A549 (cell line): ENCODE measurements at regions not wholly inside any gene's neighbourhood (a gene's known extent, or its start where the extent isn't known, plus 50 kb on each side); places are given as distances from the start of the nearest gene placed in this dataset.

ENCODE experiments used
- ATAC-seq, 2 experiments: fragments of 200-7000 bp in 1 of 2; fragments of >200 bp in 1 of 2; cut with Nextera tagmentation in 1 of 2; cut with Tn5 transposase in 1 of 2; 3 replicates each; pipeline versions ENCODE4 v1.8.0 to v1.9.1; 2018 to 2020; ENCODE audit warnings: mild to moderate bottlenecking in 1 of 2, moderate library complexity in 1 of 2
- CTCF ChIA-PET: fragments of 300-600 bp; sonication (Branson Sonifier 250); formaldehyde crosslinking; extraction: SDS; loops from one replicate; lab custom pipeline; 2021; ENCODE audit warnings: antibody characterized with exemption, inconsistent platforms; lab: Yijun Ruan, JAX
- POLR2A ChIA-PET: fragments of 350-600 bp; formaldehyde crosslinking; extraction: SDS; loops from one replicate; lab custom pipeline; 2021; ENCODE audit warnings: antibody characterized with exemption, inconsistent platforms; lab: Yijun Ruan, JAX
- DNase-seq, 2 experiments: peaks; one replicate each; pipeline versions ENCODE4 v3.0.0 to v3.0.0-alpha.2; 2011 to 2016; ENCODE audit warnings: low read depth in 1 of 2, low spot score in 1 of 2
- FAIRE-seq: peaks from 2 replicates; lab custom pipeline; 2011; peaks lifted over from hg19 to GRCh38; lab: Jason Lieb, UNC
- H3K27ac ChIP-seq, 2 experiments: fragments of >200 bp; sonication (Bioruptor Twin); formaldehyde crosslinking; 3 replicates each; pipeline ENCODE4 v1.5.1; 2016 to 2017
- H3K4me1 ChIP-seq: fragments of >200 bp; sonication (Bioruptor Twin); formaldehyde crosslinking; 3 replicates; pipeline ENCODE4 v1.6.1; 2016
- H3K4me2 ChIP-seq: fragments of >200 bp; sonication (Bioruptor Twin); formaldehyde crosslinking; 3 replicates; pipeline ENCODE4 v1.6.1; 2016
- H3K4me3 ChIP-seq: fragments of >200 bp; sonication (Bioruptor Twin); formaldehyde crosslinking; 3 replicates; pipeline ENCODE4 v1.5.1; 2016
- H3K9me3 ChIP-seq: fragments of >200 bp; sonication (Bioruptor Twin); formaldehyde crosslinking; 3 replicates; pipeline ENCODE4 v1.6.1; 2016
- ATOH8 ChIP-seq: fragments of 250-450 bp; sonication (Bioruptor Pico); IDR thresholded peaks from 2 replicates; pipeline ENCODE4 v1.5.0; 2020; ENCODE audit warnings: low read depth, mild to moderate bottlenecking, moderate library complexity
- BHLHE40 ChIP-seq: IDR thresholded peaks from 2 replicates; pipeline ENCODE4 v1.6.1; 2012; ENCODE audit warnings: low read depth, low read length, inconsistent platforms
- CBX2 ChIP-seq: fragments of 200-600 bp; sonication (generic); IDR thresholded peaks from 2 replicates; pipeline ENCODE4 v1.6.1; 2016; ENCODE audit warnings: low read depth, mild to moderate bottlenecking, borderline replicate concordance
- CHD2 ChIP-seq: fragments of 150-350 bp; IDR thresholded peaks from 2 replicates; pipeline ENCODE4 v1.6.1; 2014; ENCODE audit warnings: low read length; ENCODE audit not compliant: partially characterized antibody
- EHF ChIP-seq: fragments of 250-450 bp; sonication (Bioruptor Pico); IDR thresholded peaks from 2 replicates; pipeline ENCODE4 v1.5.0; 2020; ENCODE audit warnings: mild to moderate bottlenecking
- EP300 ChIP-seq, 2 experiments: fragments of >200 bp; sonication (Bioruptor Twin); formaldehyde crosslinking; IDR thresholded peaks; 2 replicates in 1 of 2; 3 replicates in 1 of 2; pipeline ENCODE4 v1.6.1; 2016 to 2017
- FOSB ChIP-seq: fragments of 250-450 bp; sonication (Bioruptor Pico); IDR thresholded peaks from 2 replicates; pipeline ENCODE4 v1.5.0; 2020; ENCODE audit warnings: mild to moderate bottlenecking, moderate library complexity
- FOXS1 ChIP-seq: fragments of 250-450 bp; sonication (Bioruptor Pico); IDR thresholded peaks from 2 replicates; pipeline ENCODE4 v1.5.0; 2020; ENCODE audit warnings: mild to moderate bottlenecking, moderate library complexity
- GATA3 ChIP-seq: IDR thresholded peaks from 2 replicates; pipeline ENCODE4 v1.6.1; 2012; ENCODE audit warnings: borderline replicate concordance
- HDAC2 ChIP-seq: fragments of 200-600 bp; sonication (generic); IDR thresholded peaks from 2 replicates; pipeline ENCODE4 v1.6.1; 2016
- HEYL ChIP-seq: fragments of 250-450 bp; sonication (Bioruptor Pico); IDR thresholded peaks from 2 replicates; pipeline ENCODE4 v1.8.0; 2021; ENCODE audit warnings: mild to moderate bottlenecking, moderate library complexity
- HMGXB4 ChIP-seq: fragments of 250-450 bp; sonication (Bioruptor Pico); IDR thresholded peaks from 2 replicates; pipeline ENCODE4 v1.5.0; 2021; ENCODE audit warnings: mild to moderate bottlenecking, moderate library complexity, borderline replicate concordance
- JUN ChIP-seq, 2 experiments: fragments of >200 bp; sonication (Bioruptor Twin); formaldehyde crosslinking; IDR thresholded peaks; 2 replicates in 1 of 2; 3 replicates in 1 of 2; pipeline ENCODE4 v1.6.1; 2016 to 2017
- JUNB ChIP-seq: fragments of >200 bp; sonication (Bioruptor Twin); formaldehyde crosslinking; IDR thresholded peaks from 2 replicates; pipeline ENCODE4 v1.6.1; 2016
- NFE2L2 ChIP-seq: fragments of 150-350 bp; conservative IDR thresholded peaks from 2 replicates; pipeline ENCODE4 v1.6.1; 2014; ENCODE audit warnings: low read length
- NR3C1 ChIP-seq: fragments of >200 bp; sonication (Bioruptor Twin); formaldehyde crosslinking; IDR thresholded peaks from 3 replicates; pipeline ENCODE4 v1.6.1; 2017
- POLR2A ChIP-seq: IDR thresholded peaks from 2 replicates; pipeline ENCODE4 v1.6.1; 2012; ENCODE audit warnings: mild to moderate bottlenecking, low read length
- POLR2AphosphoS2 ChIP-seq: conservative IDR thresholded peaks from 2 replicates; pipeline ENCODE4 v1.6.1; 2012; ENCODE audit warnings: low read length, improper control_type of control experiment, inconsistent platforms
- TP53 ChIP-seq: fragments of 250-450 bp; sonication (Bioruptor Pico); IDR thresholded peaks from 2 replicates; pipeline ENCODE4 v1.5.0; 2021; ENCODE audit warnings: mild to moderate bottlenecking, moderate library complexity
- ZC3H11A ChIP-seq: fragments of 450-650 bp; IDR thresholded peaks from 2 replicates; pipeline ENCODE4 v1.6.1; 2014; ENCODE audit warnings: antibody characterized with exemption, mild to moderate bottlenecking
- ZSCAN20 ChIP-seq: fragments of 250-450 bp; sonication (Bioruptor Pico); IDR thresholded peaks from 2 replicates; pipeline ENCODE4 v1.8.0; 2022; ENCODE audit warnings: mild to moderate bottlenecking, moderate library complexity
- WGBS: methylation state at CpG from one replicate; pipeline ENCODE4 v1.1.6; 2017; ENCODE audit errors: missing lambda C conversion rate; 5-methylcytosine and 5-hydroxymethylcytosine counted together
- TF ChIP-seq, protein P1 (sequence below): fragments of 450-650 bp; IDR thresholded peaks from 2 replicates; pipeline ENCODE4 v1.6.1; 2014; ENCODE audit warnings: antibody characterized with exemption
- TF ChIP-seq, protein P2 (sequence below): fragments of 150-350 bp; IDR thresholded peaks from 2 replicates; pipeline ENCODE4 v1.6.1; 2014; ENCODE audit warnings: low read depth, mild to moderate bottlenecking, low read length
- TF ChIP-seq, protein P3 (sequence below): fragments of 200-600 bp; sonication (generic); IDR thresholded peaks from 2 replicates; pipeline ENCODE4 v1.6.1; 2016; ENCODE audit warnings: antibody characterized with exemption, mild to moderate bottlenecking, moderate library complexity

DNA sequence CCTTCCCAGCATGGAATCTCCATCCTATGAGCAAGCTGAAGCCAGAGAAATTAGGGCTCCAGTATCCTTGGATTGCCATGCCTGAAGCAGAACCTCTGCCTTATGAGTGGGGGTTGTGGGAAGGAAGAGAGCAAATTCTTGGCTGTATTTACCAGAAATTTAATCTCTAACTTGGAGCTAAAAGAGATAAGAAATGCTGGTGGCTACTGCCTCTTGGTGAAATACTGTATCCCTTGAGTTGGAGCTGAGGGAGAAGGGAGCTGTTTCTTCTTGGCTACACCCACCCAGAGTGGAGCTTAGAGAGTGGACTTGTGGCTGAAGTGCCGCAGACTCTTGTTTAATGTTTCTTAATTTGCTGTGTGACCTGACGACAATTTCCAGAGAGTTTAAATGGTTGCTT, 447.3 kb downstream of the ARHGEF28 start:
- H3K9me3 ChIP-seq, result no peaks in the 10 kb centered on the region
- ATAC-seq (no peak), FAIRE-seq (no peak), DNase-seq (no peak)
- WGBS, result 78% methylated on average over 2 of the region's 2 CpGs
- no peak for TF ChIP-seq CHD2
- no peak for TF ChIP-seq HMGXB4
- no peak for TF ChIP-seq HEYL (CRISPR knock-in tag)
- no peak for TF ChIP-seq BHLHE40
- TF ChIP-seq POLR2AphosphoS2, result no peak
- TF ChIP-seq, protein P1, sequence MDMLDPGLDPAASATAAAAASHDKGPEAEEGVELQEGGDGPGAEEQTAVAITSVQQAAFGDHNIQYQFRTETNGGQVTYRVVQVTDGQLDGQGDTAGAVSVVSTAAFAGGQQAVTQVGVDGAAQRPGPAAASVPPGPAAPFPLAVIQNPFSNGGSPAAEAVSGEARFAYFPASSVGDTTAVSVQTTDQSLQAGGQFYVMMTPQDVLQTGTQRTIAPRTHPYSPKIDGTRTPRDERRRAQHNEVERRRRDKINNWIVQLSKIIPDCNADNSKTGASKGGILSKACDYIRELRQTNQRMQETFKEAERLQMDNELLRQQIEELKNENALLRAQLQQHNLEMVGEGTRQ, result no peak
- no peaks in the 10 kb centered on the region for H3K4me1 ChIP-seq
- CTCF ChIA-PET, result interaction anchor here (0.9 to 1.1 kb wide), 3 partner anchors 10 to 17 kb away, joined by 3 read pairs; no protein-coding TSS in a partner anchor
- POLR2A ChIA-PET, result interaction anchor here (0.5 kb wide), 1 partner anchor 93 kb away, joined by 6 read pairs; no protein-coding TSS in a partner anchor
- no peak overlapping the region for H3K4me2 ChIP-seq
- no peak overlapping the region for H3K4me3 ChIP-seq
- H3K27ac ChIP-seq, result no peak overlapping the region

- Histone ChIP-seq H3K9me3 (no peaks in the 10 kb centered on the region), H3K4me3 (no peak overlapping the region), H3K27ac (no peak overlapping the region), H3K4me2 (no peak overlapping the region), H3K4me1 (peaks cover 6% of the 10 kb centered on the region; the same call in 1 of the 3 replicates)
- ChIA-PET POLR2A (no interaction called here), CTCF (interaction anchor here (0.9 to 1.0 kb wide), 2 partner anchors 10 to 16 kb away, joined by 3 read pairs; no protein-coding TSS in a partner anchor)
- TF ChIP-seq ZC3H11A (no peak), ZSCAN20 (no peak), NFE2L2 (no peak), NR3C1 (no peak), EP300 (IDR thresholded peaks at IDR 0.05) (no peak), FOXS1 (CRISPR knock-in tag) (no peak), HDAC2 (no peak), EHF (CRISPR knock-in tag) (no peak), GATA3 (no peak)
- TF ChIP-seq, protein P2, sequence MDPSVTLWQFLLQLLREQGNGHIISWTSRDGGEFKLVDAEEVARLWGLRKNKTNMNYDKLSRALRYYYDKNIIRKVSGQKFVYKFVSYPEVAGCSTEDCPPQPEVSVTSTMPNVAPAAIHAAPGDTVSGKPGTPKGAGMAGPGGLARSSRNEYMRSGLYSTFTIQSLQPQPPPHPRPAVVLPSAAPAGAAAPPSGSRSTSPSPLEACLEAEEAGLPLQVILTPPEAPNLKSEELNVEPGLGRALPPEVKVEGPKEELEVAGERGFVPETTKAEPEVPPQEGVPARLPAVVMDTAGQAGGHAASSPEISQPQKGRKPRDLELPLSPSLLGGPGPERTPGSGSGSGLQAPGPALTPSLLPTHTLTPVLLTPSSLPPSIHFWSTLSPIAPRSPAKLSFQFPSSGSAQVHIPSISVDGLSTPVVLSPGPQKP, result no peak
- TF ChIP-seq, protein P3, sequence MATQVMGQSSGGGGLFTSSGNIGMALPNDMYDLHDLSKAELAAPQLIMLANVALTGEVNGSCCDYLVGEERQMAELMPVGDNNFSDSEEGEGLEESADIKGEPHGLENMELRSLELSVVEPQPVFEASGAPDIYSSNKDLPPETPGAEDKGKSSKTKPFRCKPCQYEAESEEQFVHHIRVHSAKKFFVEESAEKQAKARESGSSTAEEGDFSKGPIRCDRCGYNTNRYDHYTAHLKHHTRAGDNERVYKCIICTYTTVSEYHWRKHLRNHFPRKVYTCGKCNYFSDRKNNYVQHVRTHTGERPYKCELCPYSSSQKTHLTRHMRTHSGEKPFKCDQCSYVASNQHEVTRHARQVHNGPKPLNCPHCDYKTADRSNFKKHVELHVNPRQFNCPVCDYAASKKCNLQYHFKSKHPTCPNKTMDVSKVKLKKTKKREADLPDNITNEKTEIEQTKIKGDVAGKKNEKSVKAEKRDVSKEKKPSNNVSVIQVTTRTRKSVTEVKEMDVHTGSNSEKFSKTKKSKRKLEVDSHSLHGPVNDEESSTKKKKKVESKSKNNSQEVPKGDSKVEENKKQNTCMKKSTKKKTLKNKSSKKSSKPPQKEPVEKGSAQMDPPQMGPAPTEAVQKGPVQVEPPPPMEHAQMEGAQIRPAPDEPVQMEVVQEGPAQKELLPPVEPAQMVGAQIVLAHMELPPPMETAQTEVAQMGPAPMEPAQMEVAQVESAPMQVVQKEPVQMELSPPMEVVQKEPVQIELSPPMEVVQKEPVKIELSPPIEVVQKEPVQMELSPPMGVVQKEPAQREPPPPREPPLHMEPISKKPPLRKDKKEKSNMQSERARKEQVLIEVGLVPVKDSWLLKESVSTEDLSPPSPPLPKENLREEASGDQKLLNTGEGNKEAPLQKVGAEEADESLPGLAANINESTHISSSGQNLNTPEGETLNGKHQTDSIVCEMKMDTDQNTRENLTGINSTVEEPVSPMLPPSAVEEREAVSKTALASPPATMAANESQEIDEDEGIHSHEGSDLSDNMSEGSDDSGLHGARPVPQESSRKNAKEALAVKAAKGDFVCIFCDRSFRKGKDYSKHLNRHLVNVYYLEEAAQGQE, result no peak
- ATAC-seq (no peak), DNase-seq (no peak), FAIRE-seq (no peak)
- 53% methylated on average over 1 of the region's 1 CpG for WGBS
These were observed 446.6 kb downstream of the ARHGEF28 start for GRCh38 chr5:74072646-74073045.

DNA sequence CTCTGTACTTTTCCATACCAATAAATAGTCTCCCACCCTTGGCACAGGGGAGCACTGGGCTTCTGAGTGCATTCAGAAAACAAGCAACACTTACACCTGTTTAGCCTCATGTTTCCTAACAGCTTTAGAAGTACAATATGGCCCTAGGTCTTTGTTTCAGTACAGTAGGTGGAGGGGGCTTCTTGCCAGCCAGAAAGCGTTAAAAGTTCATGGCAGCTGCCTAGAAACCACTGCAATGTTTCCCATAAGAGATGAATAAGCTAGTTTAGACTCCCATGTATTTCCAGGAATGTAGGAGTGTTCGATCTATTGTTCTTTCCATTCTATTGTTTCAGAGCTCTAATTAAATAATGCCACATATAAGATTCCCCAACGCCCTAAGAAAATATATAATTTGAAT, 444.8 kb downstream of the ARHGEF28 start:
- DNase-seq (no peak), ATAC-seq (no peak), FAIRE-seq (no peak)
- WGBS, result 63% methylated on average over 3 of the region's 3 CpGs
- no peak overlapping the region for H3K4me3 ChIP-seq
- ChIA-PET CTCF (interaction anchor here (0.6 to 1.3 kb wide), 2 partner anchors 13 to 348 kb away, joined by 3 read pairs; no protein-coding TSS in a partner anchor), POLR2A (no interaction called here)
- H3K4me2 ChIP-seq, result no peak overlapping the region
- no peak overlapping the region for H3K27ac ChIP-seq
- peaks cover 13% of the 10 kb centered on the region for H3K4me1 ChIP-seq
- H3K9me3 ChIP-seq, result no peaks in the 10 kb centered on the region
- no peak for TF ChIP-seq GATA3
- TF ChIP-seq POLR2A, result no peak
- no peak for TF ChIP-seq JUNB
- no peak for TF ChIP-seq ATOH8 (CRISPR knock-in tag)
- no peak for TF ChIP-seq JUN (IDR thresholded peaks at IDR 0.05)
- no peak for TF ChIP-seq ZSCAN20
- no peak for TF ChIP-seq FOSB (CRISPR knock-in tag)
- TF ChIP-seq, protein P1, result no peak
- TF ChIP-seq HMGXB4, result no peak
- TF ChIP-seq CBX2, result no peak
- TF ChIP-seq NR3C1, result no peak
- TF ChIP-seq TP53 (CRISPR knock-in tag), result no peak
- no peak for TF ChIP-seq CHD2
